HepG2 (cell line): ENCODE measurements at regions not wholly inside any gene's neighbourhood (a gene's known extent, or its start where the extent isn't known, plus 50 kb on each side); places are given as distances from the start of the nearest gene placed in this dataset.
A peak's percentile ranks its signal among the peaks of the same experiment; 100 is the strongest.

ENCODE experiments used
- ATAC-seq: fragments of 200-7000 bp; cut with Tn5 transposase; 3 replicates; pipeline ENCODE4 v1.9.1; 2020; ENCODE audit warnings: mild to moderate bottlenecking, moderate library complexity
- BruUV-seq: library from RNA; stranded (reverse); fragments of 400-500 nt; replicated peaks from 2 replicates; lab custom pipeline; 2021; lab: Mats Ljungman, UMichigan
- CTCF ChIA-PET: fragments of 300-600 bp; formaldehyde crosslinking; extraction: SDS; loops from one replicate; lab custom pipeline; 2021; ENCODE audit warnings: low total read pairs, inconsistent platforms, low intra/inter-chr PET ratio; lab: Yijun Ruan, JAX
- POLR2A ChIA-PET: fragments of 350-600 bp; sonication (Branson Sonifier 250); formaldehyde crosslinking; loops from one replicate; lab custom pipeline; 2020; ENCODE audit warnings: antibody characterized with exemption, inconsistent platforms; lab: Yijun Ruan, JAX
- DNase-seq: peaks from one replicate; pipeline ENCODE4 v3.0.0-alpha.2; 2015; ENCODE audit warnings: low spot score
- FAIRE-seq: peaks from 3 replicates; lab custom pipeline; 2011; peaks lifted over from hg19 to GRCh38; lab: Jason Lieb, UNC
- H2AFZ ChIP-seq: one replicate; pipeline ENCODE4 v1.6.1; 2011; ENCODE audit warnings: low read length, inconsistent platforms
- H3K27ac ChIP-seq: fragments of 300-600 bp; 3 replicates; pipeline ENCODE4 v1.8.0; 2011; ENCODE audit warnings: mixed run types, mild to moderate bottlenecking, mixed read lengths, low read length, inconsistent platforms; ENCODE audit not compliant: insufficient read depth; ENCODE audit errors: extremely low read length
- H3K27me3 ChIP-seq, 2 experiments: fragments of 200-600 bp in 1 of 2; 2 replicates in 1 of 2; 3 replicates in 1 of 2; pipeline versions ENCODE4 v1.6.0 to v1.8.0; 2011; ENCODE audit warnings: low read length in 2 of 2, mild to moderate bottlenecking in 2 of 2, moderate library complexity in 2 of 2, inconsistent platforms in 1 of 2; ENCODE audit not compliant: insufficient read depth in 2 of 2, control insufficient read depth in 1 of 2
- H3K36me3 ChIP-seq, 2 experiments: fragments of 200-600 bp in 1 of 2; replicated peaks in 1 of 2; 2 replicates in 1 of 2; 3 replicates in 1 of 2; pipeline versions ENCODE4 v1.5.1 to v1.8.0; 2011; ENCODE audit warnings: low read length in 2 of 2, inconsistent platforms in 1 of 2; ENCODE audit not compliant: insufficient read depth in 2 of 2, control insufficient read depth in 1 of 2
- H3K4me1 ChIP-seq: 2 replicates; pipeline ENCODE4 v1.5.1; 2012; ENCODE audit warnings: low read length, inconsistent platforms; ENCODE audit not compliant: insufficient read depth
- H3K4me2 ChIP-seq: 2 replicates; pipeline ENCODE4 v1.6.0; 2011; ENCODE audit warnings: low read depth, low read length, inconsistent platforms
- H3K4me3 ChIP-seq, 3 experiments: fragments of 200-600 bp in 1 of 3; sonication (generic), shearing (Covaris generic) in 1 of 3; replicated peaks in 1 of 3; 2 replicates each; pipeline ENCODE4 v1.5.1; 2011 to 2016; ENCODE audit warnings: low read length in 3 of 3, inconsistent platforms in 2 of 3, low read depth in 2 of 3, mild to moderate bottlenecking in 2 of 3, control low read depth in 1 of 3, mixed read lengths in 1 of 3; ENCODE audit not compliant: insufficient read depth in 1 of 3
- H3K79me2 ChIP-seq: one replicate; pipeline ENCODE4 v1.6.1; 2011; ENCODE audit warnings: low read length, inconsistent platforms; ENCODE audit not compliant: insufficient read depth
- H3K9ac ChIP-seq: 2 replicates; pipeline ENCODE4 v1.6.0; 2011; ENCODE audit warnings: mild to moderate bottlenecking, low read depth, low read length, inconsistent platforms; ENCODE audit not compliant: insufficient read depth
- H3K9me3 ChIP-seq: 2 replicates; pipeline ENCODE4 v1.5.1; 2012; ENCODE audit warnings: mild to moderate bottlenecking, low read length
- H4K20me1 ChIP-seq: 2 replicates; pipeline ENCODE4 v1.6.0; 2011; ENCODE audit warnings: inconsistent platforms, mild to moderate bottlenecking, low read length, moderate library complexity; ENCODE audit not compliant: insufficient read depth
- BRD4 ChIP-seq: sonication (generic); formaldehyde crosslinking; IDR thresholded peaks from 2 replicates; pipeline ENCODE4 v1.4.0; 2020; ENCODE audit warnings: missing genetic modification reagents
- ELF3 ChIP-seq: IDR thresholded peaks from 2 replicates; pipeline ENCODE4 v1.6.1; 2016; ENCODE audit warnings: missing genetic modification reagents, missing compliant biosample characterization
- MAFF ChIP-seq: IDR thresholded peaks from 2 replicates; pipeline ENCODE4 v1.6.1; 2011; ENCODE audit warnings: low read depth, low read length, improper control_type of control experiment
- MAFK ChIP-seq, 2 experiments: IDR thresholded peaks in 1 of 2; conservative IDR thresholded peaks in 1 of 2; 2 replicates each; pipeline ENCODE4 v1.6.1; 2011; ENCODE audit warnings: improper control_type of control experiment in 2 of 2, low read length in 2 of 2
- SETDB1 ChIP-seq: sonication (generic); formaldehyde crosslinking; IDR thresholded peaks from 2 replicates; pipeline ENCODE4 v1.5.1; 2020; ENCODE audit warnings: missing genetic modification reagents, mild to moderate bottlenecking, borderline replicate concordance
- ZNF3 ChIP-seq: IDR thresholded peaks from 2 replicates; pipeline ENCODE4 v1.7.0; 2017; ENCODE audit warnings: inconsistent platforms
- ZNF543 ChIP-seq: sonication (generic); formaldehyde crosslinking; IDR thresholded peaks from 2 replicates; pipeline ENCODE4 v1.4.0; 2020; ENCODE audit warnings: mild to moderate bottlenecking, missing genetic modification reagents
- ZNF563 ChIP-seq: sonication (generic); formaldehyde crosslinking; IDR thresholded peaks from 2 replicates; pipeline ENCODE4 v1.8.0; 2022; ENCODE audit warnings: mild to moderate bottlenecking, moderate library complexity, missing genetic modification reagents
- WGBS: methylation state at CpG from one replicate; pipeline ENCODE4 v1.1.6; 2017; ENCODE audit warnings: low lambda C conversion rate; 5-methylcytosine and 5-hydroxymethylcytosine counted together
- in situ Hi-C: cut with HindIII; loops from 2 replicates; pipeline ENCODE4 v1.10.0; 2017; ENCODE audit warnings: low pct_unique_long_range_greater_than_20kb; ENCODE audit not compliant: extremely low pct_ligation_motif_present
- intact Hi-C: fragments of 100-400 bp; cut with micrococcal nuclease; formaldehyde crosslinking; loops from one replicate; pipeline ENCODE4 v1.10.0; 2022; ENCODE audit not compliant: unreplicated experiment
- TF ChIP-seq, protein P1 (sequence below): IDR thresholded peaks from 2 replicates; pipeline ENCODE4 v1.6.1; 2016; ENCODE audit warnings: mild to moderate bottlenecking, missing biosample characterization, missing genetic modification reagents

- BruUV-seq, result no TSS peak
- FAIRE-seq (no peak), DNase-seq (no peak), ATAC-seq (no peak)
- Histone ChIP-seq H3K9me3 (no peaks in the 10 kb centered on the region), H4K20me1 (no peaks in the 10 kb centered on the region), H3K4me1 (peaks cover 37% of the 10 kb centered on the region), H3K27ac (no peak overlapping the region), H2AFZ (no peak overlapping the region), H3K9ac (no peak overlapping the region), H3K4me3 (no peak overlapping the region), H3K79me2 (no peaks in the 10 kb centered on the region), H3K36me3 (no peaks in the 10 kb centered on the region), H3K4me2 (no peak overlapping the region), H3K27me3 (no peaks in the 10 kb centered on the region)
- in situ Hi-C loops (no loop called here), intact Hi-C loops (no loop called here)
- TF ChIP-seq ZNF543 (CRISPR knock-in tag) (no peak), BRD4 (CRISPR knock-in tag) (no peak), ZNF563 (CRISPR knock-in tag) (no peak), ZNF3 (no peak), ELF3 (CRISPR knock-in tag) (no peak), SETDB1 (CRISPR knock-in tag) (no peak)
- POLR2A ChIA-PET, result interaction anchor here (0.9 kb wide), 1 partner anchor 264 kb away, joined by 4 read pairs; no protein-coding TSS in a partner anchor
- CTCF ChIA-PET, result no interaction called here
- WGBS, result 85% methylated on average over 3 of the region's 3 CpGs
Observed at GRCh38 chr5:96072791-96073165, 111.1 kb upstream of the ELL2 start.

DNA sequence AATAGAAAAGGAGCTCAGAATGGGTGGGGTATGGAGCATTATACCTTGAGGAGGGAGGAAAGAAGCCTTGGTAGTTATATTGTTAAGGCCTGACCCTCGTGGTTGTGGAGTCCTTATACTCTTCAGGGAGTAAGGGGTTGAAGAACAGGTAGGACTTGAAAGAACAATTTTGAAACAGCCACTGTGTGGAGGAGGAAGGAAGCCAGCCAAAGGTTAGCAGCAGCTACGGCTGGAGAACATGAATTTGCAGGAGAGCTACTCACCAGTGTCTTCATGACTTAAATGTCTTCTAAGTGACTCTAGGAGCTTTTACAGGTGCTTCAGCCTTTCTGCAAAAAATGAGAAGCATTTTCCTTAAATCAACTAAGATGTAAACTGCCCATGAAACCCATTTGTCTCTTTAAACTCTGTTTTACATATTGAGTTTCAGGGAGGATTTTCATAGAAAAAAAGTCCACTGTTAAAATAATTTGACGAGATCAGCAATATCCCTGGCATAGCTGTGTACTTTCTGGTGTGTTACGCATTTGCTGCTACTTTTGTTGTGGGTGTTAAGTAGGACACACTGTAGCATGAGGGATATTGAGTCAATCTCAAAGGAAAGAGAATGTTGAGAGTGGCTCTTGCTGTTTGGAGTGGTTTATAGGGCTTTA is 110.6 kb upstream of the ELL2 start:
- in situ Hi-C loops (no loop called here), intact Hi-C loops (no loop called here)
- no peak for ATAC-seq
- Histone ChIP-seq H3K9ac (no peak overlapping the region), H3K4me1 (peaks cover 42% of the 10 kb centered on the region), H3K9me3 (no peaks in the 10 kb centered on the region), H3K4me2 (no peak overlapping the region), H3K27me3 (no peaks in the 10 kb centered on the region), H4K20me1 (no peaks in the 10 kb centered on the region), H2AFZ (no peak overlapping the region), H3K79me2 (no peaks in the 10 kb centered on the region), H3K27ac (no peak overlapping the region), H3K4me3 (no peak overlapping the region), H3K36me3 (no peaks in the 10 kb centered on the region)
- ChIA-PET POLR2A (interaction anchor here (0.9 kb wide), 1 partner anchor 265 kb away, joined by 4 read pairs; no protein-coding TSS in a partner anchor), CTCF (no interaction called here)
- DNase-seq, result no peak
- TF ChIP-seq, protein P1, sequence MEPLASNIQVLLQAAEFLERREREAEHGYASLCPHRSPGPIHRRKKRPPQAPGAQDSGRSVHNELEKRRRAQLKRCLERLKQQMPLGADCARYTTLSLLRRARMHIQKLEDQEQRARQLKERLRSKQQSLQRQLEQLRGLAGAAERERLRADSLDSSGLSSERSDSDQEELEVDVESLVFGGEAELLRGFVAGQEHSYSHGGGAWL, result no peak
- TF ChIP-seq MAFK (conservative IDR thresholded peaks at IDR 0.05 in 1 of 2, IDR thresholded peaks at IDR 0.05 in 1 of 2; ENCODE audit: low read length in 2 of 2), result peak; percentile 96 to 97
- TF ChIP-seq MAFF, result peak; percentile 98
- BruUV-seq, result no TSS peak
- FAIRE-seq, result no peak
- 89% methylated on average over 4 of the region's 4 CpGs for WGBS
